ENCODE measurements at regions not wholly inside any gene's neighbourhood (a gene's known extent, or its start where the extent isn't known, plus 50 kb on each side); places are given as distances from the start of the nearest gene placed in this dataset.

- H3K9me3 ChIP-seq: no peaks in the 10 kb centered on the region
- DNase-seq: no peak
- no peak for TF ChIP-seq CTCF (IDR thresholded peaks at IDR 0.05; ENCODE audit: low read depth, low read length)
- H3K36me3 ChIP-seq: no peaks in the 10 kb centered on the region
- no peaks in the 10 kb centered on the region for H3K27me3 ChIP-seq
- H3K4me1 ChIP-seq: no peaks in the 10 kb centered on the region
- H3K4me3 ChIP-seq (ENCODE audit: low read depth, low read length): no peak overlapping the region
Measured at GRCh38 chr5:63314551-63314950, 647.7 kb downstream of the HTR1A start.

- no peak overlapping the region for H3K4me3 ChIP-seq (ENCODE audit: low read depth, low read length)
- H3K36me3 ChIP-seq: no peaks in the 10 kb centered on the region
- no peak for TF ChIP-seq CTCF (IDR thresholded peaks at IDR 0.05; ENCODE audit: low read depth, low read length)
- H3K4me1 ChIP-seq: no peaks in the 10 kb centered on the region
- DNase-seq: no peak
- H3K9me3 ChIP-seq: no peaks in the 10 kb centered on the region
- H3K27me3 ChIP-seq: no peaks in the 10 kb centered on the region
Measured at GRCh38 chr5:63310644-63311043, 651.6 kb downstream of the HTR1A start.

- no peak for DNase-seq
- H3K4me3 ChIP-seq (ENCODE audit: low read depth, low read length): no peak overlapping the region
- TF ChIP-seq CTCF (IDR thresholded peaks at IDR 0.05; ENCODE audit: low read depth, low read length): no peak
- no peaks in the 10 kb centered on the region; the same call in 1 of the 2 replicates for H3K9me3 ChIP-seq
- H3K36me3 ChIP-seq: no peaks in the 10 kb centered on the region
- no peaks in the 10 kb centered on the region for H3K4me1 ChIP-seq
- H3K27me3 ChIP-seq: no peaks in the 10 kb centered on the region
Measured at GRCh38 chr5:63306909-63307308, 655.3 kb downstream of the HTR1A start.

- no peaks in the 10 kb centered on the region for H3K9me3 ChIP-seq
- no peak overlapping the region for H3K4me3 ChIP-seq (ENCODE audit: low read depth, low read length)
- DNase-seq: no peak
- H3K4me1 ChIP-seq: no peaks in the 10 kb centered on the region
- H3K36me3 ChIP-seq: no peaks in the 10 kb centered on the region
- no peak for TF ChIP-seq CTCF (IDR thresholded peaks at IDR 0.05; ENCODE audit: low read depth, low read length)
- no peaks in the 10 kb centered on the region for H3K27me3 ChIP-seq
Measured at GRCh38 chr5:63293317-63293716, 668.9 kb downstream of the HTR1A start.

- no peak for TF ChIP-seq CTCF (IDR thresholded peaks at IDR 0.05; ENCODE audit: low read depth, low read length)
Measured at GRCh38 chr5:63286724-63287123, 675.5 kb downstream of the HTR1A start.

DNA sequence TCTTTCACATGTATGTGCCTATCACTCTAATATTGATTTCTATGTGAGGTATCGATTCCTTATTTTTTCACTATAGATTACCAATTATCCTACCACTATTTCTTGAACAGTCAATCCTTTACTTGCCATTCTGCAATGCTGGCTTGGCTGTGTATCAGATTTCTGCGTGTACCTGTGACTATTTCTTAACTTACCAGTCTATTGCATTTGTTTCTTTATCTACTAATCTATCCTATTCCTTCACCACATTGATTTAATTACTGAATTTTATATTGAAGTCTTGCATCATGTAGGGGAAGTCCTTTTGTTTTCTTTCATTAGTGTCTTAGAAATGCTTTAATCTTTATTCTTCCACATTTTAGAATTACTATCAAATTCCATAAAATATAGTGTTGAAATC lies 684.8 kb downstream of the LRRC70 start:
- DNase-seq: no peak
- TF ChIP-seq CTCF (IDR thresholded peaks at IDR 0.05; ENCODE audit: low read depth, low read length): no peak
- Histone ChIP-seq H3K27me3 (no peaks in the 10 kb centered on the region), H3K36me3 (no peaks in the 10 kb centered on the region), H3K4me1 (no peaks in the 10 kb centered on the region), H3K9me3 (no peaks in the 10 kb centered on the region), H3K4me3 (ENCODE audit: low read depth, low read length) (no peak overlapping the region)

More at GRCh38 chr5:63286724-63287123, 675.5 kb downstream of the HTR1A start:
- Histone ChIP-seq H3K4me3 (ENCODE audit: low read depth, low read length) (no peak overlapping the region), H3K4me1 (no peaks in the 10 kb centered on the region), H3K27me3 (no peaks in the 10 kb centered on the region), H3K36me3 (no peaks in the 10 kb centered on the region), H3K9me3 (no peaks in the 10 kb centered on the region; the same call in 1 of the 2 replicates)
- DNase-seq: no peak

Data from BE2C (cell line).